HTERT RPE-1 (cell line): ENCODE measurements at regions not wholly inside any gene's neighbourhood (a gene's known extent, or its start where the extent isn't known, plus 50 kb on each side); places are given as distances from the start of the nearest gene placed in this dataset.
"Not testable (repeated sequence)": the region's sequence is repeated elsewhere in the genome, so short reads cannot be mapped to it uniquely, and the experiment has no call there.

ENCODE experiments used
- in situ Hi-C: fragments of 300-500 bp; cut with MboI; formaldehyde crosslinking; loops from 4 replicates; pipeline ENCODE4 v1.14.3; 2020; ENCODE audit warnings: low sequenced_read_pairs

DNA sequence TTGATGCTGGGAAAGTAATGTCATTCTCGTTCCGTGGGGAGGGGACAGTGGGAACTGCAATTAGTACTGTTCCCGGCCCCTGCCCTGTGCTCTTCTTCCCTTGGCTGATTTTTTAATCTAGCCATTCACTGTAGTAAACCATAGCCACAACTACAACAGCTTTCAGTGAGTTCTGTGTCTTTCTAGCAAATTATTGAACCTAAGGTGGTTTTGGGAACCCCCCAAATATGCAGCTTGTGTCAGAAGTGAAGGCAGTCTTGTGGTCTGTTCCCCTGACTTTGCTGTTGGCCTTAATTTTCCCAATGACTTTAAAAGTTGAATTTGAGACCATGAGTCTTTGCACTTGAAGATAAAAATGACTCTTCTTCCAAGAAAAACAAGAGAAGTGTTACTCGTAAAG, 114.3 kb upstream of the ETV6 start:
- in situ Hi-C loops = no loop called here

- in situ Hi-C loops = no loop called here
Measured at GRCh38 chr12:11539156-11539555, 110.3 kb upstream of the ETV6 start.

DNA sequence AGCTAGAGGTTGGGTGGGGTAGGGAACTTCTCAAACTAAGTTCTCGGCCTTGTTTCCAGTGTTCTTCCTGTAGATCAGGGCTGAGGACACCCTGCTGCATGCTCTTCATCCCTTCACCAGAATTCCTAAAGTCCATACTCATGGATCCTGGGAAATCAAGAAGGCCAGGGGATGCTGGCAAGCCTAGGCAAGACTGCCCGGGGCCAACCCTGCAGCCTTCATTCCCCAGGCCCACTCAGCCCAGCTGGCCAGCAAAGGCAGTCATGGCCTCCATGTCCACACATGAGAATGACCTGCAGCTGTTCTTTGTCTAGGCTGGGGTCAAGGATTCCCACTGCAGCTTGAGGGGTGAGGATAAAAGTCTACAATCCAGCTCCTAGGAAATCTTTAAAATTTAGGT, 109.3 kb upstream of the ETV6 start:
- in situ Hi-C loops = no loop called here

- in situ Hi-C loops = no loop called here
Measured at GRCh38 chr12:11540615-11541310, 108.7 kb upstream of the ETV6 start.

DNA sequence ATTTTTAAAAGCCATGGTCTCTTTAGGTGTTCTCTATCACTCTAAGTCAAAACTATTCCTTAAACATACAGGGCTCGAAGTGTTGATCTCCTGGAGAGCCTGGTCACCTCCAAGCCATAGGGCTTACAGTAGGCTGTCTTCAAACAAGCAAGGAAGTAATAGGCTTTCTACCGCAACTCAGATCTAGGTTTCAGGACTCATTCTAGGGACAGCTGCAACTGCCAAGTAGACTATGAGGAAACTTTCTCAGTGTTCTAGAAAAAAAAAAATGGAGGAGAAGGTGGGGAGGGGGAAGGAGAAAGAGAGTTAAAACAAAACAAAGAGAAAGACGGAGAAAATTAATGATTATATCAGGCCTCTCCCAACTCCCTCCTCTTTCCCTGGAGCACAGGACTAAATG, 106.9 kb upstream of the ETV6 start:
- in situ Hi-C loops = no loop called here

DNA sequence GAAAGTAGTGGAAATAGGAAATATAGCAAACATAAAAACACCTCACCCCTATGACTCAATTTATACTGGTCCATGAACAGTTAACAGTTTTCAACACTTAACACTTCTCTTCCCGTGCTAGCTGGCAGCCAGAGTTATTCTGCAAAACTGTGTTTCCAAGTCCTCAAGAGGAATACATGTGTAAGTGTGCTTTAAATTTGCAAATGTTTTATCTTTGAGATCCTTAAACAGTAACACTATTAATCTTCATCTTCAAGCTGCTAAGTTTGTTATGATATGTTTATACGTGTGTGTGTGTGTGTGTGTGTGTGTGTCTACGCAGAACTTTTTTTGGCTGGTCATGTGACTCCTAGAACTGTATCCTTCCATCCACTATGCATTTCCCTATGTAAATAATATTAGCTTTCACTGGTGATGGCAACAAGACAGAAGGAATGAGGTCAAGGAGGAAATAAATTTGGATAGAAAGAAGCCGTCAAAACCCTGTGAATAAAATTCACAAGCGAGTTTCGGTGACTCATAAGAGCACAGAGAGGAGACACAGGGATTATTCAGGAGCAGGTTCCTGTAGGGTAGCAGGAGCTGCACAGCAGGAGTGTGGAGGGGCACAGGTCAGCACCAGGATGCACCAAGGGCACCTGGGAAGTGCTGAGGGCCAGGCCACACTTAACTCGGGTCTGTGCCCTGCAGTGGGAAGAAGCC, 105.9 kb upstream of the ETV6 start:
- in situ Hi-C loops = no loop called here

DNA sequence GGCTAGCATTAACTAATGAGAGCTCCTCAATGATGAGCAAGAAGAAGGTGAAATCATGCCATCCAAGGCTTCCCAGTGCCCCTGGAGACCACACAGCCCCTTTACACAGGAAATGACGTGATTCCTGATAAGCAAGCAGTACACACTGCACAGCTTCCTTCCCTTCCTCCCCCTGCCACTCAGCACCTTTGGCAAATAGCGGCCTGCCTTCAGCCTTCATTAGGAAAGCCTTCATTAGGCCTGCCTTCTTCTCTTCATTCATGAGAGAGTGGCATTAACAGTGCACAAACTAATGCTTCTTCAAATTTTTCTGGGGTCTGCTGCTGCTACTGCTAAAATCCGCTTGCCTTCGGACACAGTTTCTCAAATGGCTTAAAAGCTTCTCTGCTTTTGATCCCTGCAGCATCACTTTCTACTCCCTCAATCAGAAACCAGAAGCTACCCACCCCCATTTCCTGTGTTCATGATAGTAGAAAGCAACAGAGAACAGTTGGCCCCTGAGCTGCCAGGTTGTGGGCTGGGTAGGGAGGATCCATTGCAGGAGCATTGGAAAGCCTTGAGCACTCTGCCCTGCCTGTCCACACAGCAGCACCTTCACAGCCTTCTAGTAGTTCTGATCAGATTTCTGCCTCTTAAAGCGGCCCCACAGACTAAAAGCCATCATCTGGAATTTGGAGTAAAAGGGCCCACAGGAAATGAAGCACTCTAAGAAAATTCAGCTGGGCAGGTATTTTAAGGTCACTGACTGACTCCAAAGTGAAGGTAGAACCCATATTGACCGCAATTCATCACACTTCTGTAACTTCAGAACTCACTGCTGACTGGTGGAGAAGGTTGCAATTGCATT, 103.8 kb upstream of the ETV6 start:
- in situ Hi-C loops = no loop called here

GRCh38 chr12:11546582-11547270, 102.7 kb upstream of the ETV6 start:
- in situ Hi-C loops = not testable (repeated sequence)

- in situ Hi-C loops = not testable (repeated sequence)
Measured at GRCh38 chr12:11547271-11547646, 102.2 kb upstream of the ETV6 start.

DNA sequence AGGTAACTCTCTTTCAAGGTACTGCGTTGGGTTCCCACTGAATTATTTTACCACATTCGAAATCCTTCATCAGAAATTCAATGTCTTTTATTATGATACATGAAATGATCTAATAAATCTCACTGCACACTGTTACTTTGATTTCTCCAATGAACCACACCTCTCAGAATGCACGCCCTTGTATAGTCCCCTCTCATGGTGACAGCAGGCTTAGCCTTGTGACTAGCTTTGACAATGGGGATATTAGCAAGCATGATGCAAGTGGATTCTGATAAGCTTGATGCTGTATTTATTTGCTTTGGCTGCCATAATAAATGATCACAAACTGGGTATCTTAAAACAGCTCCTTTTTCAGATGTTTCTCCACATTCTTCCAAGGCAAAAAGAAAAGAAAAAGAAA, 100.4 kb upstream of the ETV6 start:
- in situ Hi-C loops = no loop called here

DNA sequence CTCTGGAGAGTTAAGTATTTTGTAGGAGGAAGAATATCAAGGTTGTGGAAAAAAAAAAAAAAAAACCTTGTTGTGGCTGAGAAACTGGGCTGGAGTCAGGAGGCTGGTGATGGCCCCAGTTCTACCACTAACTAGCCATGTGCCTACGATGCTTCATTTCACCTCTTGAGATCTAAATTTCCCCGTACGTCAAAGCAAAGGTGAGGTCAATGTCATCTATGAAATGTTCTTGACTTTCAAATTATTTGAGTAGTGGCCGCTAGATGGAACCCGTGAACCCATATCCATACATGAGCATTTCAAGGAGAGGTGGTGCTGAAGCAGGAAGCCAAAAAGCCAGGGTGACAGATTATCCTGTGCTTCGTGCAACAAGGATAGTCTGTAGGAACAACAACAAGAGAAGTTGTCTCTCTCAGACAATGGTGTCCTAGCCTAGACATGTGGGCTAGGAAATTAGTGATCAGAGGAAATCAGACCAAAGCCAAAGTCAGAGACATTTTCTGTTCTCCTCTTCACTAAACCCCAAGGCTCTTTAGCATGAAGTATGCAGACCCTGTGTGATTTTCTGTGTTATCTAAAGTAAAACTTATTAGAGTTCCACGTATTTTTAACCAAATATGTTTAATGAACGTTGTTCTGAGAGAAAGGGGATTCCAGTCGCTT, 95.5 kb upstream of the ETV6 start:
- in situ Hi-C loops = loop anchor here (25.0 kb wide), 1 partner anchor 483 kb away; no protein-coding TSS in a partner anchor

DNA sequence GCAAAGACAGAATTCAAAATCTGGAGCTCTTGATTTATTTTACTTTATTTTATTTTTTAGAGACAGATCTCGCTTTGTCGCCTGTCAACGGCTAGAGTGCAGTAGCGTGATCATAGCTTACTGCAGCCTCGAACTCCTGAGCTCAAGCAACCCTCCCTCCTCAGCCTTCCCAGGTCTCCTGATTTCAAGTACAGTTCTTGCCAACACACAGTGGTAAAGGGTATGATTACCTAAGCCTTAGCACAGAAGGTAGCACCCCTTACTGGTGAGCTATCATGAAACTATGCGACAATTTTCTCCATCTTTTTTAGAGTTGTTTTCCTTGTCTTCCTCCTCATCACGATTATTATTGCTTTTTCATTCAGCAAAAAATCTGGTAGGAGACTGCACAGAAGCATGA, 94.3 kb upstream of the ETV6 start:
- in situ Hi-C loops = loop anchor here (25.0 kb wide), 1 partner anchor 482 kb away; no protein-coding TSS in a partner anchor

DNA sequence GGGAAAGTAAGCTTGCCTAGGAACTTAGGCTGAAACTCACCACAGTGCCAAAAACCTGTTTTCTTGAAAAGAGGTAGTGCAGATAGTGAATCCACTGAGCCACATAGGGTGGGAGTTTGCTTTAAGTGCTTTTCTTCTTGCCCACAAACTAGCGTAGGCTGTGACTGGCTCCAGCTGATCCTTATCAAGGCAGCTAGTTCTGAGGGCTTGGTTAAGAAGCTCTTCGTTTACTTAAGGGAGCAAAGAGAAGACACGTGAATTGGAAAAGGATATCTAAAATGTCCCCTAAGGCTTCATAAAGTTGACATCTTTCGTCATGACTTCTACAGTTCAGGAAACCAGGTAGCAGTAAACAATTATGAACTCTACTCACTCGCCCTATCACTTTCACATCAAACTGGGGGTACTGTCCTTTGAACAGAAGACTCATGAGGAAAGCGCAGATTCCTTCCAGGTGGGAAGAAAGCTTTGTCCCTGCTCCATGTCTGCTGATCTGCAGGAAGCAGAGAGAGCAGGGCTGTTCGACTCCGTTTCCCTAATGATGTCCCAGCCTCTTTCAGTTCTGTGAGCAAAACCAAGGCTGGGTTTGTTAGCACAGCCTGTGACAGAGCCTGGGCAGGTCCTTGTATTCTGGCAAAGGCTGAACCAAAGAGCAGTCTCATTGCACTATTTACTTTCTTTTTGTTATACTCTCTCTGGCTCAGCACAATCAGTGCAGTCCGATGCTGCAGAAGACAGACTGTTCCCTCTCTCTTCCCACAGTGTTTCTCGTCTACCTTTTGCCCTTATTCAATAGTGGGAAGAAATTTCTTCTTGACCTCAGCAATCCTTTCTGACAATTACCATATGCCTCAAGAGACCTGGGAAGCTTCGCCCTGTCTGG, 93.5 kb upstream of the ETV6 start:
- in situ Hi-C loops = loop anchor here (25.0 kb wide), 1 partner anchor 481 kb away; no protein-coding TSS in a partner anchor

GRCh38 chr12:11556682-11557081, 92.8 kb upstream of the ETV6 start:
- in situ Hi-C loops = loop anchor here (25.0 kb wide), 1 partner anchor 481 kb away; no protein-coding TSS in a partner anchor

DNA sequence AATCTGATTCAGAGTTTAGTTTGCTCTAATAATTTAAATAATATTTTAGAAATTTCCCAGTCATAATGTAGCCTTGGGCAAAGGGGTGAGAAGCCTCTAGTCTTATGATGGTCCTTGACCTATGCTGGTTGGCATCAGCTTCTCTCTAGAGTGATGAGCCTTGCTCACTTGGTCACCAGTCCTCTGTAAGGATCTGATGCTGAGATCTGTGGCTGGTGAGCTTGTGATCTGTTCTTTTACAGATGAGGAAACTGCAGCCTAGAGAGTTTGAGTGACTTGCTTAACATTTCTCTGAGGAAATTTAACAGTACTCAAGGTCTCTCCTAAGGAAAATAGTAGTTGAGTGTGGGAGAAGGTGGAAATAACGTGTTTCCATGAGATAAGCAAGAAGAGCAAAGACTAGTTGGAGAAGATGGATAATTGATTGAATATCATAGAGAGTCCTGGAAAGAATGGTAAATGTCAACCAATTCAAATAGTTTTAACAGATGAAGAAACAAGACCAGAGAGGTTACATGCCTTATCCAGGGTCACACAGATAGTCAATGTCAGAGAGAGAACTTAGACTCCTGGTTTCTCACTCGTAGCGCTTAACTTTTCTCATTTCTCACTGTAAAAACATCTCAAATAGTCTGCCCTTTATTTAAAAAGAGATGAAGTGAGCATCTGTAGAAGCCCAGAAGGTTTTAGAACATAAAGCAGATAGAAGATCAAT, 89.7 kb upstream of the ETV6 start:
- in situ Hi-C loops = loop anchor here (25.0 kb wide), 1 partner anchor 478 kb away; no protein-coding TSS in a partner anchor

GRCh38 chr12:11561411-11561810, 88.1 kb upstream of the ETV6 start:
- in situ Hi-C loops = loop anchor here (25.0 kb wide), 1 partner anchor 476 kb away; no protein-coding TSS in a partner anchor

GRCh38 chr12:11563785-11564739, 85.4 kb upstream of the ETV6 start:
- in situ Hi-C loops = loop anchor here (25.0 kb wide), 1 partner anchor 473 kb away; no protein-coding TSS in a partner anchor
